HG03520 (cell line): ENCODE measurements at regions not wholly inside any gene's neighbourhood (a gene's known extent, or its start where the extent isn't known, plus 50 kb on each side); places are given as distances from the start of the nearest gene placed in this dataset.

Source experiments
- ATAC-seq: cut with Tn5 transposase; IDR thresholded peaks from one replicate; pipeline ENCODE4 v1.9.1; 2021; ENCODE audit warnings: mild to moderate bottlenecking, moderate library complexity; ENCODE audit not compliant: unreplicated experiment

- ATAC-seq: peak; percentile 79
These were observed 284.4 kb upstream of the PKN2 start for GRCh38 chr1:88399690-88400089.

GRCh38 chr1:88401313-88401712, 282.8 kb upstream of the PKN2 start:
- peak; percentile 90 for ATAC-seq

- no peak for ATAC-seq
These were observed 279.5 kb upstream of the PKN2 start for GRCh38 chr1:88404582-88404981.

- ATAC-seq: no peak
These were observed 276.8 kb upstream of the PKN2 start for GRCh38 chr1:88407248-88407647.

GRCh38 chr1:88421997-88422396, 262.1 kb upstream of the PKN2 start:
- no peak for ATAC-seq

- no peak for ATAC-seq
These were observed 250.5 kb upstream of the PKN2 start for GRCh38 chr1:88433556-88433955.

- ATAC-seq: no peak
These were observed 249.2 kb upstream of the PKN2 start for GRCh38 chr1:88434836-88435235.

- no peak for ATAC-seq
These were observed 243.1 kb upstream of the PKN2 start for GRCh38 chr1:88441022-88441421.

- no peak for ATAC-seq
These were observed 232.2 kb upstream of the PKN2 start for GRCh38 chr1:88451856-88452255.

- no peak for ATAC-seq
These were observed 230.8 kb upstream of the PKN2 start for GRCh38 chr1:88453295-88453694.

GRCh38 chr1:88454781-88455180, 229.3 kb upstream of the PKN2 start:
- no peak for ATAC-seq

GRCh38 chr1:88455621-88456256, 228.3 kb upstream of the PKN2 start:
- no peak for ATAC-seq

- no peak for ATAC-seq
These were observed 226.9 kb upstream of the PKN2 start for GRCh38 chr1:88457197-88457596.

- no peak for ATAC-seq
These were observed 223.1 kb upstream of the PKN2 start for GRCh38 chr1:88461007-88461406.

GRCh38 chr1:88462096-88462487, 222.0 kb upstream of the PKN2 start:
- no peak for ATAC-seq

GRCh38 chr1:88462488-88463261, 221.4 kb upstream of the PKN2 start:
- no peak for ATAC-seq

GRCh38 chr1:88463401-88463985, 220.6 kb upstream of the PKN2 start:
- no peak for ATAC-seq

GRCh38 chr1:88466011-88466410, 218.1 kb upstream of the PKN2 start:
- no peak for ATAC-seq

GRCh38 chr1:88466899-88467580, 217.0 kb upstream of the PKN2 start:
- ATAC-seq: no peak

GRCh38 chr1:88472298-88472697, 211.8 kb upstream of the PKN2 start:
- no peak for ATAC-seq

- ATAC-seq: no peak
These were observed 211.4 kb upstream of the PKN2 start for GRCh38 chr1:88472714-88473113.
